GM23248 (cell line): ENCODE measurements at regions not wholly inside any gene's neighbourhood (a gene's known extent, or its start where the extent isn't known, plus 50 kb on each side); places are given as distances from the start of the nearest gene placed in this dataset.
"Not testable (repeated sequence)": the region's sequence is repeated elsewhere in the genome, so short reads cannot be mapped to it uniquely, and the experiment has no call there.

Source experiments
- DNase-seq: peaks from one replicate; pipeline ENCODE4 v3.0.0-alpha.2; 2015
- H2AFZ ChIP-seq: fragments of 200-600 bp; sonication (generic); 2 replicates; pipeline ENCODE4 v1.6.1; 2016; ENCODE audit warnings: antibody characterized with exemption
- H3F3A ChIP-seq: fragments of 200-600 bp; sonication (generic); 2 replicates; pipeline ENCODE4 v1.6.1; 2016; ENCODE audit warnings: mild to moderate bottlenecking, antibody characterized with exemption, mixed run types; ENCODE audit not compliant: insufficient read depth
- H3K27ac ChIP-seq: fragments of 200-600 bp; sonication (generic); 2 replicates; pipeline ENCODE4 v1.5.1; 2016; ENCODE audit warnings: mild to moderate bottlenecking
- H3K27me3 ChIP-seq: fragments of 200-600 bp; sonication (generic); replicated peaks from 2 replicates; pipeline ENCODE4 v1.6.1; 2016; ENCODE audit warnings: mild to moderate bottlenecking; ENCODE audit not compliant: insufficient read depth
- H3K36me3 ChIP-seq: fragments of 200-600 bp; sonication (generic); 2 replicates; pipeline ENCODE4 v1.6.1; 2016; ENCODE audit warnings: low read depth, mild to moderate bottlenecking
- H3K4me1 ChIP-seq: fragments of 200-600 bp; sonication (generic); 2 replicates; pipeline ENCODE4 v1.6.1; 2016; ENCODE audit warnings: mild to moderate bottlenecking; ENCODE audit not compliant: insufficient read depth
- H3K4me2 ChIP-seq: fragments of 200-600 bp; sonication (generic); one replicate; pipeline ENCODE4 v1.6.1; 2016; ENCODE audit warnings: mild to moderate bottlenecking; ENCODE audit not compliant: unreplicated experiment
- H3K4me3 ChIP-seq: fragments of 200-600 bp; sonication (generic); 2 replicates; pipeline ENCODE4 v1.5.1; 2016; ENCODE audit warnings: mild to moderate bottlenecking
- H3K79me2 ChIP-seq: fragments of 200-600 bp; sonication (generic); 2 replicates; pipeline ENCODE4 v1.6.1; 2016; ENCODE audit warnings: mild to moderate bottlenecking; ENCODE audit not compliant: insufficient read depth
- H3K9ac ChIP-seq: fragments of 200-600 bp; sonication (generic); 2 replicates; pipeline ENCODE4 v1.6.1; 2016; ENCODE audit warnings: mild to moderate bottlenecking
- H3K9me2 ChIP-seq: fragments of 200-600 bp; sonication (generic); 2 replicates; pipeline ENCODE4 v1.6.1; 2016; ENCODE audit warnings: mixed run types, mild to moderate bottlenecking, moderate library complexity; ENCODE audit not compliant: insufficient read depth
- H3K9me3 ChIP-seq: fragments of 200-600 bp; sonication (generic); one replicate; pipeline ENCODE4 v1.6.1; 2017; ENCODE audit warnings: low read depth
- H4K20me1 ChIP-seq: fragments of 200-600 bp; sonication (generic); 2 replicates; pipeline ENCODE4 v1.6.0; 2016; ENCODE audit not compliant: insufficient read depth
- EZH2 ChIP-seq: fragments of 200-600 bp; sonication (generic); IDR thresholded peaks from 2 replicates; pipeline ENCODE4 v1.6.1; 2018; ENCODE audit warnings: antibody characterized with exemption, mild to moderate bottlenecking; ENCODE audit not compliant: insufficient read depth, poor library complexity, severe bottlenecking
- EZH2phosphoT487 ChIP-seq: fragments of 200-600 bp; sonication (generic); IDR thresholded peaks from 2 replicates; pipeline ENCODE4 v1.6.1; 2018; ENCODE audit warnings: antibody characterized with exemption, moderate library complexity, mild to moderate bottlenecking, low read depth; ENCODE audit not compliant: insufficient read depth
- WGBS, 2 experiments: methylation state at CpG; one replicate each; pipeline ENCODE4 v1.1.6; 2015 to 2017; ENCODE audit warnings: low lambda C conversion rate in 2 of 2, low coverage in 1 of 2; ENCODE audit errors: missing lambda C conversion rate in 2 of 2; 5-methylcytosine and 5-hydroxymethylcytosine counted together
- in situ Hi-C: fragments of 300-500 bp; cut with MboI; formaldehyde crosslinking; loops from 2 replicates; pipeline ENCODE4 v1.15.0; 2020

DNA sequence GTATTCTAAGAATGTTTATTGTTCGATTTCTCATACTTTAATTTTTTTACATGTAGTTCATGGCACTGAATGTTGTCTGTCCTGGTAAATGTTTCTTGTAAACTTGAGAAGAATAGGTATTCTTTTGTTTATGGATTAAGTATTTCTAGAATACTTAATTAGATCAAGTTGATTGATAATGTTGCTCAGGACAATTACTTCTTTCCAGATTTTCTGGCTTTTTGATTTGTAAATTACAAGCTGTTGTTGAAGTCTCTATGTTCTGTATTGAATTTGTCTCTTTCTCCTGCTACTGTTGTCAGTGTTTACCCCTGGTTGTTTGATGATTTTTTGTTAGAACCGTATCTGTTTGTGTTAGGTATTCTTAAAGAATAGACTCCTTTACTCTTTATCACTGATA lies 1720.9 kb upstream of the AGA start:
- DNase-seq = no peak
- no peak overlapping the region for H3K9ac ChIP-seq
- H3K27ac ChIP-seq = no peak overlapping the region
- H4K20me1 ChIP-seq = no peaks in the 10 kb centered on the region
- H3K9me3 ChIP-seq = no peaks in the 10 kb centered on the region
- no peaks in the 10 kb centered on the region for H3K4me1 ChIP-seq
- H3K4me3 ChIP-seq = no peak overlapping the region
- H3K36me3 ChIP-seq = no peaks in the 10 kb centered on the region
- no peaks in the 10 kb centered on the region for H3K27me3 ChIP-seq
- WGBS, 2 experiments = 12 to 27% methylated on average over 2 of the region's 2 CpGs
- H3K9me2 ChIP-seq = no peaks in the 10 kb centered on the region
- no peak for TF ChIP-seq EZH2
- no peak for TF ChIP-seq EZH2phosphoT487
- no peaks in the 10 kb centered on the region for H3F3A ChIP-seq
- H2AFZ ChIP-seq = no peak overlapping the region
- no peaks in the 10 kb centered on the region for H3K79me2 ChIP-seq
- in situ Hi-C loops = no loop called here
- H3K4me2 ChIP-seq = no peak overlapping the region

DNA sequence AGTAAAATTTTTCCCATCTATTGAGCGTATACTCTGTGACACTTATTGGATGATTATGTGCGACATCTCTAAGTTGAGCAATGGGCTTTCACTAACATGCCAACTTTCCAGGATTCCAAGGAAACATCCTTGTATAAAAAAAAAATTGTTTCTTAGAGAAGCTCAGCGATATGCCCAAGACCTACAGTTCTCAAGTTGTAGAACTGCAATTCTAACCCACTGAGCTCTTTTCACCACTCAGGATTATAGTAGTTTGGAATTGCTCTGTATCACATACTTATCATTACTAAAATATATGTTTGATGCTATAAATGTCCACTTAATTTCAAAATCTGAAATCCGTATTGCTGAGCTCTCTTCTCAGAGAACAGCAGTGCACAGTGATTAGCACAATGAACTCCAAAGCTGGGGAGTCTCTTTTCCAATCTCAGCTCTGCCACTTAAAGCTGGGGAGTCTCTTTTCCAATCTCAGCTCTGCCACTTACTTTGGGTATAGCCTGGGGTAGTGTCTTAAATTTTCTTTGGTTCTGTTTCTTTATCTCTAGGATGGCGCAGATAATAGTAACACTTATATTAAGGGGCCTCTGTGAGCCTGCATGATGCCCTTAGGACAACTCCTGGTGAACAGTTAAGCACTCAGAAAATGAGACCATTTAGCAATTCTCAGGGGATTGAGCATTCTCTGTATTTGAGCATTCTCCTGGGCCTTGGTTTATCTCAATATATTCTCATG lies 1722.2 kb upstream of the AGA start:
- Histone ChIP-seq H3K4me1 (no peaks in the 10 kb centered on the region), H3F3A (no peaks in the 10 kb centered on the region), H3K36me3 (no peaks in the 10 kb centered on the region), H2AFZ (no peak overlapping the region), H3K27me3 (no peaks in the 10 kb centered on the region), H3K9me3 (no peaks in the 10 kb centered on the region), H3K4me3 (no peak overlapping the region), H3K79me2 (no peaks in the 10 kb centered on the region), H4K20me1 (no peaks in the 10 kb centered on the region), H3K9me2 (no peaks in the 10 kb centered on the region), H3K4me2 (no peak overlapping the region), H3K27ac (no peak overlapping the region), H3K9ac (no peak overlapping the region)
- TF ChIP-seq EZH2 = no peak
- TF ChIP-seq EZH2phosphoT487 = no peak
- WGBS, 2 experiments = 36 to 38% methylated on average over 5 of the region's 5 CpGs
- in situ Hi-C loops = no loop called here
- DNase-seq = no peak

GRCh38 chr4:179165000-179165738 lies 1722.9 kb upstream of the AGA start:
- no peaks in the 10 kb centered on the region for H3F3A ChIP-seq
- no peaks in the 10 kb centered on the region for H3K36me3 ChIP-seq
- H3K4me1 ChIP-seq = no peaks in the 10 kb centered on the region
- no peak for TF ChIP-seq EZH2
- TF ChIP-seq EZH2phosphoT487 = no peak
- no peaks in the 10 kb centered on the region for H3K9me2 ChIP-seq
- no peaks in the 10 kb centered on the region for H3K27me3 ChIP-seq
- in situ Hi-C loops = no loop called here
- H4K20me1 ChIP-seq = no peaks in the 10 kb centered on the region
- no peak for DNase-seq
- no peak overlapping the region for H3K27ac ChIP-seq
- H3K4me3 ChIP-seq = no peak overlapping the region
- H3K9me3 ChIP-seq = no peaks in the 10 kb centered on the region
- WGBS, 2 experiments = 54 to 61% methylated on average over 4 of the region's 4 CpGs
- no peak overlapping the region for H3K9ac ChIP-seq
- no peak overlapping the region for H3K4me2 ChIP-seq
- no peaks in the 10 kb centered on the region for H3K79me2 ChIP-seq
- H2AFZ ChIP-seq = no peak overlapping the region

DNA sequence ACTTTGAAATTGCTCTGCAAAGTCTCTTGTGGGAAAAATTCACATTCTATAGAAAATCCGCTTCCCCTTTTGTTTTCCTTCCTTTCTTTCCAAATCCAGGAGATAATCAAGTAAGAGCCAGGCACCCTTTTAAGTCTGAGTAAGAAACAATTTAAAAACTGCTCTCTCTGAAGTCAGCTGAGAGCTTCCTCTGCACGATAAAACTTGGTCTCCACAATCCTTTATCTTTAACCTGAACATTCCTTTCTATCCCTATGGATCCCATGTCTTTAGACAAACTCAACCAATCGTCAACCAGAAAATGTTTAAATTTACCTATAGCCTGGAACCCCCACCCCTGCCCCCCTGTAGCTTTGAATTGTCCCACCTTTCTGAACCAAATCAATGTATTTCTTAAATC lies 1723.6 kb upstream of the AGA start:
- Histone ChIP-seq H3K36me3 (no peaks in the 10 kb centered on the region), H3K4me2 (no peak overlapping the region), H3K4me3 (no peak overlapping the region), H3K79me2 (no peaks in the 10 kb centered on the region), H3K27me3 (no peaks in the 10 kb centered on the region), H3K9me2 (no peaks in the 10 kb centered on the region), H3K27ac (no peak overlapping the region), H3K9ac (no peak overlapping the region), H4K20me1 (no peaks in the 10 kb centered on the region), H3K9me3 (no peaks in the 10 kb centered on the region), H2AFZ (no peak overlapping the region), H3K4me1 (no peaks in the 10 kb centered on the region), H3F3A (no peaks in the 10 kb centered on the region)
- in situ Hi-C loops = no loop called here
- TF ChIP-seq EZH2phosphoT487 = no peak
- no peak for TF ChIP-seq EZH2
- 6 to 9% methylated on average over 3 of the region's 3 CpGs for WGBS, 2 experiments
- DNase-seq = no peak

- H4K20me1 ChIP-seq, DNase-seq, H3K4me1 ChIP-seq, H3K9ac ChIP-seq, H3K27me3 ChIP-seq, H3K9me3 ChIP-seq, H3K27ac ChIP-seq, H2AFZ ChIP-seq, H3K79me2 ChIP-seq, H3K4me3 ChIP-seq, H3K36me3 ChIP-seq, in situ Hi-C loops, H3F3A ChIP-seq, H3K9me2 ChIP-seq, H3K4me2 ChIP-seq: not testable (repeated sequence)
- WGBS, 2 experiments = 42 to 59% methylated on average over 3 to 5 of the region's 5 CpGs
Observed at GRCh38 chr4:179170308-179170707, 1728.1 kb upstream of the AGA start.
